ENCODE measurements at regions not wholly inside any gene's neighbourhood (a gene's known extent, or its start where the extent isn't known, plus 50 kb on each side); places are given as distances from the start of the nearest gene placed in this dataset.

DNA sequence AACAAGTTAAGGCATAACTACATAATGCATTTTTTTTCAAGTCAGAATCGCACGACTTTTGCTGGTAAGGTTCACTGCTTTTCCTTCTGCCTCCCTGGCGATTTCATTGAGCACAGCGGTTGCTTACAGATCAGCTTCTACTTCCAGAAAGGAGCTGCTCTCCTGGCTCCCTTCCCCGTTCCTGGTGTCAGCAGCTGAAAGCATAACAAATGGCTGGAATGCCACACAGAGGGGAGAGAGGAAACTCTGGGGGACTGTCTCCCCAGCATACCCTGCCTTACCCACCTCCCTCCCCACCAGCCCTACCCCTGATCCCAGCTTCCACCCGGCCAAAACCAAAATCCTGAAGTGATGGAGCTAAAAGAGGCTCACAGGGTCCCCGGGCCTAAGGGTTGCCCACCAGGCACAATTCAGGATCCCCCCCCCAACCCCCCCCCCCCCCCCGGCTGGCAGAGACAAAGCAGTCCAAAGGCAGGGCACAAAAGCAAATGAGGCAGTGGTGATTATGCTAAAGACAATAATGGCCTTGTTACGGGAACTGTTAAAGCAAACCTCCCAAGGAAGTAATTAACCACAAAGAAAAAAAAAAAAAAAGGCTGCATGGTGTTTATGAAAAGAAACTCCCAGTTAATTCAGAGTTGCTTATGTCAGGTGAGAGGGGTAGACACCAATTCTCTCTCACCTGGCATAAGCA, 126.1 kb upstream of the WWC1 start:
- Histone ChIP-seq H3K27me3 (ENCODE audit: control insufficient read depth, extremely low read depth, insufficient read depth, low read length) (no peaks in the 10 kb centered on the region), H3K9ac (ENCODE audit: control insufficient read depth, extremely low read depth, insufficient read depth, low read length) (no peak overlapping the region), H3K27ac (ENCODE audit: control insufficient read depth, insufficient read depth, low read length) (no peak overlapping the region), H3K9me1 (ENCODE audit: control insufficient read depth, extremely low read depth, insufficient read depth, low read length) (no peaks in the 10 kb centered on the region), H2AFZ (ENCODE audit: control insufficient read depth, low read length) (no peak overlapping the region), H3K4me2 (ENCODE audit: control insufficient read depth, extremely low read depth, insufficient read depth, low read depth, low read length) (no peak overlapping the region), H3K36me3 (ENCODE audit: control insufficient read depth in 2 of 2, extremely low read depth in 1 of 2, insufficient read depth in 2 of 2, low read length in 2 of 2) (peaks cover 21 to 28% of the 10 kb centered on the region in 2 experiments), H3K9me3 (ENCODE audit: control insufficient read depth, low read depth, low read length) (no peaks in the 10 kb centered on the region), H4K20me1 (ENCODE audit: control insufficient read depth, extremely low read depth, insufficient read depth, low read length) (no peaks in the 10 kb centered on the region), H3K4me3 (ENCODE audit: control insufficient read depth in 2 of 3, extremely low read depth in 1 of 3, insufficient read depth in 2 of 3, low read depth in 1 of 3, low read length in 3 of 3) (no peak overlapping the region), H3K79me2 (ENCODE audit: control insufficient read depth, insufficient read depth, low read length) (no peaks in the 10 kb centered on the region), H3K4me1 (ENCODE audit: control insufficient read depth, extremely low read depth, insufficient read depth, low read length) (no peaks in the 10 kb centered on the region)
- dilution Hi-C loops (cut with MboI; ENCODE audit: extremely low pct_ligation_motif_present, low sequenced_read_pairs) = no loop called here
- no peak for FAIRE-seq
- DNase-seq (ENCODE audit: low read depth, low spot score) = no peak
- TF ChIP-seq EZH2 (IDR thresholded peaks at IDR 0.05; ENCODE audit: low read length) = no peak
- TF ChIP-seq, protein P1, sequence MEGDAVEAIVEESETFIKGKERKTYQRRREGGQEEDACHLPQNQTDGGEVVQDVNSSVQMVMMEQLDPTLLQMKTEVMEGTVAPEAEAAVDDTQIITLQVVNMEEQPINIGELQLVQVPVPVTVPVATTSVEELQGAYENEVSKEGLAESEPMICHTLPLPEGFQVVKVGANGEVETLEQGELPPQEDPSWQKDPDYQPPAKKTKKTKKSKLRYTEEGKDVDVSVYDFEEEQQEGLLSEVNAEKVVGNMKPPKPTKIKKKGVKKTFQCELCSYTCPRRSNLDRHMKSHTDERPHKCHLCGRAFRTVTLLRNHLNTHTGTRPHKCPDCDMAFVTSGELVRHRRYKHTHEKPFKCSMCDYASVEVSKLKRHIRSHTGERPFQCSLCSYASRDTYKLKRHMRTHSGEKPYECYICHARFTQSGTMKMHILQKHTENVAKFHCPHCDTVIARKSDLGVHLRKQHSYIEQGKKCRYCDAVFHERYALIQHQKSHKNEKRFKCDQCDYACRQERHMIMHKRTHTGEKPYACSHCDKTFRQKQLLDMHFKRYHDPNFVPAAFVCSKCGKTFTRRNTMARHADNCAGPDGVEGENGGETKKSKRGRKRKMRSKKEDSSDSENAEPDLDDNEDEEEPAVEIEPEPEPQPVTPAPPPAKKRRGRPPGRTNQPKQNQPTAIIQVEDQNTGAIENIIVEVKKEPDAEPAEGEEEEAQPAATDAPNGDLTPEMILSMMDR (optimal IDR thresholded peaks at IDR 0.05 in 1 of 3, IDR thresholded peaks at IDR 0.05 in 1 of 3, conservative IDR thresholded peaks at IDR 0.05 in 1 of 3; ENCODE audit: extremely low read depth in 1 of 3, insufficient read depth in 2 of 3, low read length in 3 of 3) = no peak

DNA sequence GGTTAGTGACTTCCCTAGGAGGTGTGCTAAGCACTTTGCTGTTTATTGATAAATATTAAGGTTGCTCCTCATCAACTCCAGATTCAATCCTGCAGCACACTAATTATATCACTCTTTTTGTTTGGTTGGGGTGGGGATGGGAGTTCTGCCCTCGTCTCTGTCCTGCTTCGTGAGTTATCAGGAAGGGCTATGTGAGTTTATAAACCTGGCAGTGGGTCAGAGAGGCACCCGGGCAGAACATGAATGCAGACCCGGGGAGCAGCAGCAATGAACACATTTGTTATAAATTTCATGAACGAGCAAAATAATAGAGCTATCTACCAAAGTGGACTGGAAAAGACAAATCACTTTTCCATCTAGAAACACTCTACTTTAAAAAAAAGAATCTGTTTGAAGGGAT, 125.5 kb upstream of the WWC1 start:
- no peak for TF ChIP-seq EZH2 (IDR thresholded peaks at IDR 0.05; ENCODE audit: low read length)
- TF ChIP-seq, protein P1 (optimal IDR thresholded peaks at IDR 0.05 in 1 of 3, IDR thresholded peaks at IDR 0.05 in 1 of 3, conservative IDR thresholded peaks at IDR 0.05 in 1 of 3; ENCODE audit: extremely low read depth in 1 of 3, insufficient read depth in 2 of 3, low read length in 3 of 3) = no peak
- no peaks in the 10 kb centered on the region for H3K79me2 ChIP-seq (ENCODE audit: control insufficient read depth, insufficient read depth, low read length)
- H2AFZ ChIP-seq (ENCODE audit: control insufficient read depth, low read length) = no peak overlapping the region
- no peaks in the 10 kb centered on the region for H3K27me3 ChIP-seq (ENCODE audit: control insufficient read depth, extremely low read depth, insufficient read depth, low read length)
- no peak overlapping the region for H3K27ac ChIP-seq (ENCODE audit: control insufficient read depth, insufficient read depth, low read length)
- DNase-seq (ENCODE audit: low read depth, low spot score) = no peak
- no peaks in the 10 kb centered on the region for H3K9me3 ChIP-seq (ENCODE audit: control insufficient read depth, low read depth, low read length)
- no peaks in the 10 kb centered on the region for H4K20me1 ChIP-seq (ENCODE audit: control insufficient read depth, extremely low read depth, insufficient read depth, low read length)
- no peaks in the 10 kb centered on the region for H3K4me1 ChIP-seq (ENCODE audit: control insufficient read depth, extremely low read depth, insufficient read depth, low read length)
- FAIRE-seq = no peak
- no peak overlapping the region for H3K9ac ChIP-seq (ENCODE audit: control insufficient read depth, extremely low read depth, insufficient read depth, low read length)
- H3K4me2 ChIP-seq (ENCODE audit: control insufficient read depth, extremely low read depth, insufficient read depth, low read depth, low read length) = no peak overlapping the region
- no peaks in the 10 kb centered on the region for H3K9me1 ChIP-seq (ENCODE audit: control insufficient read depth, extremely low read depth, insufficient read depth, low read length)
- dilution Hi-C loops (cut with MboI; ENCODE audit: extremely low pct_ligation_motif_present, low sequenced_read_pairs) = no loop called here
- H3K36me3 ChIP-seq (ENCODE audit: control insufficient read depth in 2 of 2, extremely low read depth in 1 of 2, insufficient read depth in 2 of 2, low read length in 2 of 2) = peaks cover 22 to 28% of the 10 kb centered on the region in 2 experiments
- H3K4me3 ChIP-seq (ENCODE audit: control insufficient read depth in 2 of 3, extremely low read depth in 1 of 3, insufficient read depth in 2 of 3, low read depth in 1 of 3, low read length in 3 of 3) = no peak overlapping the region

Measured in keratinocyte (primary cell).